Endothelial cell of hepatic sinusoid (primary cell): ENCODE measurements at regions not wholly inside any gene's neighbourhood (a gene's known extent, or its start where the extent isn't known, plus 50 kb on each side); places are given as distances from the start of the nearest gene placed in this dataset.

Experiments used
- in situ Hi-C: cut with HindIII; loops from 2 replicates; pipeline ENCODE4 v1.10.0; 2017; ENCODE audit warnings: low sequenced_read_pairs

DNA sequence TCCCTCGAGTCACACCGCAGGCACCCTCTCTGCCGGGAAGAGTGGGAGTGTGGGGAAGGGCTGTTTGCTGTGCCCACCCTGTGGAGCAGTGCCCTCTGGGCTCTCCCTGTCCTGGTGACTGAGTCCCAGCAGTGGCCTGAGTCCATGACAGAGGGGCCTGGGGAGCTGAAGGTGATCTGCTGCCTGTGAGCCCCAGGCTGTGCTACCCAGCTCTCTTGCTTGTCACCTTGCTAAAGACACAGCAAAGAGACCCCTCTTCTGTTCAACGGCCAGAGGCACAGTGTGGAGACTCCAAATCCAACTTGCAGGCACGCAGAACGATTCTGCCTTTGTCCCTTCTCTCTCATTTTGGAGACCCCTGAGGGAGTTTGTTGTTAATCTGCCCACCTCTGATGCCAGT lies 232.6 kb downstream of the OPA1 start:
- in situ Hi-C loops: loop anchor here (5.0 kb wide), 1 partner anchor 92 kb away; no protein-coding TSS in a partner anchor

DNA sequence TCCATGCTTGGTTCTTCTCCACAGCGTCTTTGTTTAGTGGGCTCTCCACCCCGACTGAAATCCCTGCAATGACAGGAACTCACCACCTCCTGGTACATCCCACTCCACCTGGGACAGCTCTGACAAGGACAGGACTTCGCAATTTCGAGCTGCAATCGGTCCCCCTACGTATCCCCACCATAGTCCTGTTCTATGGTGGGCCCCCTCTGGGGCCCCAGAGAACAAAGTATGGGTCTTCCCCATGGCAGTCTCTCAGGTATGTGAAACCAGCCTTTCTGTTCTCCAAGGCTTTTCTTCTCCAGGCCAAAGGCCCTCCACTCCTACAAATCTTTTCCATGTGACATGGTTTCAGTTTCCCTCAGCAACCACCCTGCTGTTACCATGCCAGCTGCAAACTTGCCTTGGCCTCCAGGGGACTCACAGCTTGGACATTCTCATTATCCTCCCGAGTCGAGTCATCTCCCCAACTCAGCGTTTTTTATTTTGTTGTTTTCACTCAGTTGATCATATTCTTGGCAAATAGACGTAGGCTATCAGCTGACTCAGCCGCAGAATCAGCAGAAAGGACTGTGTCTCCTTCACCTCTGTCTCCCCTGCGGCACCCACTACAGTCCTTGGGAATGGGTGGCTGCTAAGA lies 233.3 kb downstream of the OPA1 start:
- in situ Hi-C loops: loop anchor here (5.0 kb wide), 1 partner anchor 91 kb away; no protein-coding TSS in a partner anchor

DNA sequence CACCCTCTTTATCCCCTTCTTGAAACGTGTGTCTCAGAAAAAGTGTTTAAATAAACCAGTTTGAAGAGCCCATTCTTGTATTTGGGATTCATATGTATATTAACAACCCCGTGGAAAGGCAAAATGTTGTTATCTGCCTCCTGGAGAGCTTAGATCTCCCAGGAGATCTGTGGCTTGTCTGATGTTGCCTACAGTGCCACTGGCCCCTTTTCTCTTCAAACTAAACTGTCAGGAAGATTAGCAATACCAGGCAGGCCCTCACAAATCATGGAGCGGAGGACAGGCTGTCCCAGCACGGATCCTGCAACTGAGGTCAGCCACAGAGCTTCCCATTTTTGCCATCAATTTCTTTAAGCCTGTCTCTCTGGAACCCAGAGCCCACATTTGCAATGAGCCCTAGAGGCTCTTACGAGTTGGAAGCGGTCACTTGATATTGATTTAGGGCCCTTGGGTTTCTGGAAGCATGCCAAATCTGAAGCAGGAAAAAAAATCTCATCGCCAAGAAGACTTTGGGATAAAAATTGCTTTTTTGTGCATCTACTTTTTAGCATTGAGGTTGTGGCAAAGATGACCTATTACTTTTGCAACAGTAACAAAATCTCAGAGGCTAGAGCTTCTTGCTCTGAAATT lies 234.1 kb downstream of the OPA1 start:
- in situ Hi-C loops: loop anchor here (5.0 kb wide), 1 partner anchor 90 kb away; no protein-coding TSS in a partner anchor

DNA sequence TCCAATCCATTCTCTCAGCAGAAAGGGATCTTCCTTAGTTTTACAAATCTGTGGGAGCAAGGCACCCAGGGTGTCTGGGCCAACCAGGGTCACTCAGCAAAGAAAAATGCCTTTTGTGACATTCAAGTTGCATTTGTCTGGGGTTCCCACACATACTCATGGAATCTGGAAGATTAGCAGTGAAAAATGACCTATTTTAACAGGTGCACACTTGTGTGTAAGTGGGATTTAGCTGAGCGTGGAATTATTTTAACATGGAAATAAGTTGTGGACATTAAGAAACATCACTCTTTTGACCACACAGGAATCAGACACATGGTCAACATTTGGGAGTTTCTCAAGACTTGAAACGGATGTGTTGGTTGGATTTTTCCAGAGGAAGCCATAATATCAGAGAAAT lies 234.9 kb downstream of the OPA1 start:
- in situ Hi-C loops: loop anchor here (5.0 kb wide), 1 partner anchor 89 kb away; no protein-coding TSS in a partner anchor

DNA sequence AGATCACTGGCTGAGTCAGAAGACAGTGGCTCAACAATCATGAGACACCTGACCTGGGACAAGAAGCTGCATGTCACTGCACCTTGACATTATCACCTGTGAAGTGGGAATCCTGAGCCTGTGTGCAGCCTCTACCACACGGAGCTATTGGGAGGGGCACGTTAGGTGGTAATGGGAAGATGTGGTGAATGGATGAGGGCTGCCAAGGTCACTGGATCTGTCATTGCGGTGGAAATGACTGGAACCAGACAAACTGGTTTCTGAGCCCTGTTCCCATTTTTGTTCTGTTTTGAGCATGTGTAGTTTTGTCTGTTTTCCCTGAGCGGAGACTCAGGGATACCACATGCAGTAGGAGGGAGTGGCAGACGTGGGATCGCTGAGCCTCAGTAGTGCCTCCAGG lies 235.5 kb downstream of the OPA1 start:
- in situ Hi-C loops: loop anchor here (5.0 kb wide), 1 partner anchor 89 kb away; no protein-coding TSS in a partner anchor

DNA sequence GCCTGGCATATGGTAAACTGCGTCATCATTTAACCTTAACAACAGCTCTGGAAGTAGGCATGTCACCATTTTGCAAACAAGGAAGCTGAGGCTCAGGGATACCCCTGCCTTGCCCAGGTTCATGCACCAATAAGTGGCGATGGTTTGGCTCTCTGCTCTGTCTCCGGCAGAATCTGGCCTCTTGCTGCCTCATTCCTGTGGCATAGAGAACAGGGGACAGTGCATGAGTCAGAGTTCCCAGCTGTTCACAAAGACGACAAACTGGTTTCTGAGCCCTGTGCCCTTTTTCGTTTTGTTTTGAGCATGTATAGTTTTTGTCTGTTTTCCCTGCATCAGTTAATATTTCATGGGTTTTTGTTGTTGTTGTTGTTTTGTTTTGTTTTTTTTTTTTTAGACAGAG lies 236.8 kb downstream of the OPA1 start:
- in situ Hi-C loops: loop anchor here (5.0 kb wide), 1 partner anchor 88 kb away; no protein-coding TSS in a partner anchor

DNA sequence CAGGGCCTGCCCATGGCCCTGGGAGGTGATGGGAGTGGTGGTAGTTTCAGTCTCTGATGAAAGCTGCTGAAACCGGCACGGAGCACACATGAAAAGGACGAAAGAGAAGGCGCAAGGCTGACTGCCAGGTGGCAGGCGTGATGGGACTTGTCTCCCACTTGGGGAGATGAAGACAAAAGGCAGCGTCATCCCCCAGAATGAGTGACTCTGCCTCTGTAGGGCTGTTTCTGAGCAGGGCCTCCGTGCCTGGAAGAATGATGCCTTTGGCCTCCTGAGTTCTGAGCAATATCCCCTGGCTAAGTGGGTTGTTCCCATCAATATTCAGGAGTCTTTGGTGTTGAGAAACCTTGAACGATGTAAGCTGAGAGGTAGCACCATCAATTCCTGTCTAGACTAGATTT lies 237.8 kb downstream of the OPA1 start:
- in situ Hi-C loops: no loop called here

DNA sequence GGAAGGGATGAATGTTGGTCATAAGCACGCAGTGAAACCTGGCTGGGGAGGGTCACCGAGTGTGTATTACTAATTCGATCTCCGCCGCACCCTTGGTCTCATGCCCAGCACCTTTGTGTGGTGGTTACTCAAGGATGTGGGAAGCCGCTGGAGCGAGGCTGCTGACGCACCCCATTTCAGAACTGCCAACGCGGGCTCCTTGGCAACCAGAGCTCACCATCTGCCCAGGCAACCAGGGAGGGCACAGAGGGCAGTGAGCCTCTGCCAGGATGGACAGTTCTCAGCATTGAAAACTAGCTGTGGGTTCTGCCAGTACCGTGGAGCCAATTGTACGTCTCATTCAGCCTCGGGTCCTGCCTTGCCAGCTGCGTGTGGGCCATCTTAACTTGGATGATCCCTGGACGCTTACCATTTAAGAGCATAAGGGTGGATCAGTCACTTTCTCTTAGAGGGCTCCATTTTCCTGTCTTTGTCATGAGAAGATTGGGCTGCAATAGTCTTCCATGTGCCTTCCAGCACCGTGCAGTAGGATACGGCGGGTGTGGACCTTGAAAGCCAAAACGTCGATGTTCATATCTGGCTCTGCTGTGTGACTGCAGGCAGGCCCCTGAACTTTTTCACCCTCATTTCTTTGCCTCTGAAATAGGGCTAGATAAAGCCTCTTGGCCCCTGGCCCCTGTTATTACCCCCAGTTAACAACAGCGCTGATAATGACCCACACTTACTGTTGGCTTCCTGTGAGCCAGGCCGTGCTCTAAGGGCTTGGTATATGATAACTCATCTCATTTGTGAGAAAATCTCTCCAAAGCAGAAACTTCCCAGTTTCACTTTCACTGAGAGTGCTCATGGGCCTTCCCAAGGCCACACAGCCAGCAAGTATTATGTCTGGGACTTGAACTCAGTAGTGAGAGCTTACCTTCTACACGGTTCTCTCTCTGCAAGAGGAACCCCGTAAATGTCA lies 238.8 kb downstream of the OPA1 start:
- in situ Hi-C loops: no loop called here

DNA sequence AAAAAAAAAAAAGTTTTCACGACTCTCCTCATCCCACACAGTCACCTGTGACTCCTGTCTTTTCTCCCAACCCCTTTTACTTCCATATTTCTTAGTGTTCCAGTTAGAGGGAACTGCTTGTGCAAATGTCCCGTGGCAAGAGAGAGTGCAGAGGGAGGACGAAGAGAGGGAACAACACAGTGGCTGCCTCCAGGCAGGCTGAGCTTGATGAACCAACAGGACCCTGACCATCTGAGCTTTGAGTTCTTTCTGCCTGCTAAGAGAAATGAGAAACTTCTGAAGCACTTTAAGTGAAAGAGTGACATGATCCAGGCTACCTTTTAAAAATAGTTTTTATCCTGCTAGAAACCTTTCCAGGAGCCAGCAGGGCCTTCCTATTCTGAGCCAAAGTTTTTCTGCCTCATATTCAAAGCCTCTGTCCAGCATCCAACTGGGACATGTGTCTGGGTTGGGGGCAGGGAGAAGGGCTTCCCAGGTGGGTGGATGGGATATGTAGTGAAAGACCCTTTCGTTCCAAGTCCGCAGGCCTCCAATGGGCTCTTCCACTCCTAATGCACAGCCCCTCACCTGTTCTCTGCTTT lies 239.9 kb downstream of the OPA1 start:
- in situ Hi-C loops: no loop called here

DNA sequence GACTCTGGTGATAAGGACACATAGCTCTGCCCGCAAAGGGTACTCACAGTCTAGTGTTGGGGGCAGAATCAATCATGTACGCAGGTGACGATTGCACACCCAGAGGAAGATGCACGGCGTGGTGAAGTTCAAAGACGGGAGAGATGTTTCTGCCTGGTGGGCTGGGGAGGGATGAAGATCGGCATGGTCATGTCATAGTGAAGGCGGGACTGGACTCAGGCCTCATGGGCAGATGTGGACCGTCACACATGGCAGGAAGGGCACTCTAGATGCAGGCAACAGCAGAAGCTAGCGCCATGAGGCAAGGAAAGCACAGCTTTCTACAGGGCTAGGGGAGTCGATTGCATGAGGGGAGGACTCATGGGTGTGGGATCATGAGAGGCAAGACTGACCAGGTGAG lies 240.6 kb downstream of the OPA1 start:
- in situ Hi-C loops: no loop called here

DNA sequence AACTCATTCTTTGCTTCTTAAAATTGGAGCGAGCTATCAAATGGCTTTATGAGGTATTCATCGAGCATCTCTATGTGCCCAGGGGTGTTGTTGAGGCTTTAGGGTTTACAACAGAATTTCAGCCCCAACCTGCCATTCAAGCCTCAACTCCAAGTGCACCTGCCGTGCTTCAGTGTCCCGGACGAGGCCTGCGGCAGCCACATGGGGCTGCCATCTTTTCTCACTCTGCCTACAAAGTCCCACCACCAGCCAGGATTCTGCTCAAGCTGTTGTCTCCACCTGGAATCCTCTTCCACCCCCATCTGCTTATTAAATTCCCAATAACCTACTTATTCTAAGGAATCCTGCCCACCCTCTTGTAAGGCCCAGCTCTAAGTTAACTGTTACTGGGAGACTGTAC lies 242.4 kb downstream of the OPA1 start:
- in situ Hi-C loops: loop anchor here (5.0 kb wide), 1 partner anchor 63 kb away; no protein-coding TSS in a partner anchor

DNA sequence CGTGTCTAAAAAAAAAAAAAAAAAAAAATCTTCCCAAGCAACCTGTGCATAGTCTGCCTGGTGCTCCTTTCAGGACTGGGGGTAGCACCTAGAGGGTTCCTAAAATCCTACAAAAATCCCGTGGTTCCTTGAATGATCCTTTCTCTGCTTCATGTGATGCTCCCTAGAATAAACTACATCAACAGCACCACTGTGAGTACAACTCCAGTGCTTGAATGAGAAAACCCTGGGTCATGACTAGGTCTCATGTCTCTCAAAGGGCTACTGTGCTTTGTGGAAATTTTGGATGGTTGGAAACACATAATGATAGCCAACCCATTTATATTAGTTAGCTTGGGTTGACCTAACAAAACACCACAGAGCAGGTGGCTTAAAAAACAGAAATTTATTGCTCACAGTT lies 243.5 kb downstream of the OPA1 start:
- in situ Hi-C loops: loop anchor here (5.0 kb wide), 1 partner anchor 64 kb away; no protein-coding TSS in a partner anchor

DNA sequence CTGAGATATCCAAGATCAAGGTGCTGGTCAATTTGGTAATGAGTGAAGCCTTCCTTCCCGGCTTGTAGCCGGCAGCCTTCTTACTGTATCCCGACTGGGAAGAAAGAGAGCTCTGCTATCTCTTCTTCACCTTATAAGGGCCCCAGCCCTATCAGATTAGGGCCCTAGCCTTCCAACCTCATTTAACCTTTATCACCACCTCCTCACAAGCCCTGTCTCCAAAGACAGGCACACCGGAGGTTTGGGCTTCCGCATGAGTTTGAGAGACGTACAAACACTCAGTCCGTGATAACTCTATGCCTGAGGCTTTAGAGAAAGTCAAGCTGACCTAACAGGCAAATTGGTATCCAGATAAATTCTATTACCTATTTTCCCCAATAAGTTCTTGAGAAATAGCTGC lies 243.9 kb downstream of the OPA1 start:
- in situ Hi-C loops: loop anchor here (5.0 kb wide), 1 partner anchor 65 kb away; no protein-coding TSS in a partner anchor

DNA sequence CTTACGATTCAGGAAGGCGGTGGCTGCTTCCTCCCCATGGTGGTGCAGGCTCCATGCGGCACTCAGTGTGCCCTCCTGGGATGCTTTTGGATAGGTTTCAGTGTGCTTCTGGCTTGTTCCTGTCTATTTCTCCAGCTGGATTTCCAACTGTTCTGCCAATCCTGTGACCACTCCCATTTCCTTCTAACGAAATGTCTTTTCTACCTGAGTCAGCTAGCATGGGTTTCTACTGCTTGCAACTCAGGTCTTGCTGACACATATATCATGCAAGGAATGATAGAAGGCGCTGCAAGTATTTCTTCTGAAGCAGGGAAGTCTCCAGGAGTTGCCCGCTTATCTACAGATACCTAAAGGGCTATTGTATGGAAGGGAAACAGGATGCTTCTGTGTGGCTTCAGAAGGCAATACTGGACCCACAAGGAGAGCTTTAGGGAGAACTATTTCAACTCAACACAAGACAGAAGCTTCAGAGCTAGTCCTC lies 244.4 kb downstream of the OPA1 start:
- in situ Hi-C loops: loop anchor here (5.0 kb wide), 1 partner anchor 65 kb away; no protein-coding TSS in a partner anchor

DNA sequence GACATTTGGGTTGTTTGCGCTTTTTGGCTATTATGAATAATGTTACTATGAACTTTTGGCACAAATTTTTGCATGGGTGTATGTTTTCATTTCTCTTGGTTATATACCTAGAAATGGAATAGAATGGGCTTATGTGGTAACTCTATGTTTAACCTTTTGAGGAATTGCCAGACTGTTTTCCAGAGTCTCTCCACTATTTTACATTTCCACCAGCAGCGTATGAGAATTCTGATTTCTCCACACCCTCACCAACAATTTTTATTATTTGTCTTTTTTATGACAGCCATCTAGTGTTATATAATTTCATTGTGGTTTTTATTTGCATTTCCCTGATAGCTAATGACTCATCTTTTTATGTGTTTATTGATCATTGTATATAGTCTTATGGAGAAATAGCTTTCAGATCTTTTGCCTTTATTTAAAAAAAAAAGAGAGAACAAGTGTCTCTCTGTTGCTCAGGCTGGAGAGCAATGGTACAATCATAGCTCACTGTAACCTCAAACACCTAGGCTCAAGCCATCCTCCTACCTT lies 247.2 kb downstream of the OPA1 start:
- in situ Hi-C loops: no loop called here

DNA sequence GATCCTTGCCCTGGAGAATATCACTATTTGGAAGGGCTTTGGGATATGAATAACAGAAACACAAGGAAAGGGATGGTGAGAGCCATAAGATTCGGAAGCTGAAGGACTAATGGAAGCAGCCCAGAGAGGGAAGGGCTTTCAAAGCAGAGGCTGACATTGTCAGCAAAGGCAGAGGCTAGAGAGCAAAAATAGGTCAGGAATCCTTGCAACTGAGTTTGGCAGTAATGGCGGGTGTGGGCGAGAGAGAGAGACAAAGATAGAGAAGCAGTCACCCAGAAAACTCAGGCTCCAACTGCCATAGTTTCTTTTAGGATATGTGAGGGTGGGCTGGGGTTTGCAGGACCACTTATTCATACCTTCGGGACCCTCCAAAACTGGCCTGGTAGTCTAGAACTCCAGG lies 248.6 kb downstream of the OPA1 start:
- in situ Hi-C loops: no loop called here

DNA sequence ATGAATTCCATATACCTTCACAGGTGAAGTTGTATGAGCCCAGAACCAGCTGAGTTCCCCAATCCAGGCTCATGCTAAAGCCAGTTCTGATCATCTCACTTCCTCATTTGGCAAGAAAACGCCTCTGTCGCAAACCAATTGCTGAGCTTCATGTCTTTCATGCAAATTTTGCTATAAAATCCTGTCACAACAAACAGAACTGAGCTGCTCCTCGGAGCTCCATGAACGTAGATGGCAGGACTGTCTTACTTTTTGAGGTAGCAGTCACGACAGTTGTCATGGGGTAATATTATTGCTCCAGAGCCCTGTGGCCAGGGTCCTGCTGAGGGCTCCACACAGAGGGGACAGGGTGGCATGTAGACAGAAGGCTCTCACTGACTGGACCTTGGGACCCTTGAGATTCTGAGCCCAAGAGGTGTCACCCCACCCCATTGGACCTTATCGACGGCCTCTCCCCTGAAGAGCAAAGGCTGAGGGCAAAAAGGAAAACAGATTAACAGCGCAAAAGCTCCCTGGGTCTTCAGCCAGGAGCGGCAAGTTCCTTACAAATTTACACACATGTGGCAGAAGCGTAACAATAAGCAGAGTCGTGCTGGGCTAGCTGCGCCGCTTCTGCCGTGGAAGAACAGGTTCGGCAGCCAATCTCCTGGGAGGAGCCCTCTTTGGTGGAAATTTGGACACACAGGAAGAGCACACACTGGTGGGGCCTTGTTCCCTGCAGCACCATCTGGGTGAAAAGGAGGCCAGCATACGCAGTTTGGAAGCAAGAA lies 249.2 kb downstream of the OPA1 start:
- in situ Hi-C loops: no loop called here

DNA sequence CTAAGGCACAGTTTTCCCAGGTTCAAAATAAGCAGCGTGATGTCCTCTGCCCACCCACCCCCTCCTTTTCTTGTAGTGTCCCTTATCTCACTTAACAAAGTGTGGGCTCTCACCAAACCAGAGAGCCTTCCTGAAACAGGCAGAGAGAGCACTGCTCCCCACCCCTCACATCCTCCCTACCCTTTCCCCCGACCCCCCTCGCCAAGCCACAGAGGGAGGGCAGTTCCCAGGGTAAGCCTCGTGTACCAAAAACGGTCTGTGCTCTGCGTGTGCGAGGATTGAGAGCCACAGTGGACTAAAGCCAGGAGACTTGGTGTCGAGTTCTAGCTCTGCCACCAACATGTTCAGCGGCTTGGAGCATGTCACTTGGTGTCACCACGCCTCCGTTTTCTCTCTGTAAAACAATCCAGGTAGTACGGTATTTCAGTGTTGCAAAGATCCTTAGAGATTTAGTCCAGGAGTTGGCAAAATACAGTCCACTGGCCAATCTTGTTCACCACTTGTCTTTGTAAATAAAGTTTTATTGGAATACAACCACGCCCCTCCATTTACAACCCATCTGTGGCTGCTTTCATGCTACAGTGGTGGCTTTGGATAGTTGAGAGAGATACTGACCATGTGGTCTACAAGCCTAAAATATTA lies 249.9 kb downstream of the OPA1 start:
- in situ Hi-C loops: no loop called here
